H1 (cell line): ENCODE measurements at regions not wholly inside any gene's neighbourhood (a gene's known extent, or its start where the extent isn't known, plus 50 kb on each side); places are given as distances from the start of the nearest gene placed in this dataset.

ENCODE experiments used
- CTCF ChIA-PET: fragments of 300-600 bp; sonication (Branson Sonifier 250); formaldehyde crosslinking; loops from one replicate; lab custom pipeline; 2021; ENCODE audit not compliant: partially characterized antibody; lab: Charles Lee
- POLR2A ChIA-PET: fragments of 300-600 bp; sonication (Branson Sonifier 250); formaldehyde crosslinking; loops from one replicate; lab custom pipeline; 2021; ENCODE audit warnings: inconsistent platforms; ENCODE audit not compliant: partially characterized antibody; lab: Charles Lee
- DNase-seq, 2 experiments: peaks; one replicate each; pipeline versions ENCODE4 v3.0.0 to v3.0.0-alpha.2; 2010 to 2022; ENCODE audit warnings: low spot score in 2 of 2, low read depth in 1 of 2, mixed read lengths in 1 of 2
- FAIRE-seq: peaks from 2 replicates; lab custom pipeline; 2011; peaks lifted over from hg19 to GRCh38; lab: Jason Lieb, UNC
- H2AFZ ChIP-seq: 2 replicates; pipeline ENCODE4 v1.8.1; 2012; ENCODE audit warnings: low read length, inconsistent platforms
- H2AK5ac ChIP-seq: 2 replicates; pipeline ENCODE4 v1.6.1; 2013; ENCODE audit warnings: low read depth, low read length
- H2BK120ac ChIP-seq: replicated peaks from 2 replicates; pipeline ENCODE3; 2013; ENCODE audit warnings: low read depth, low read length, inconsistent platforms
- H2BK12ac ChIP-seq: 2 replicates; pipeline ENCODE4 v1.6.1; 2013; ENCODE audit warnings: low read depth, low read length
- H2BK15ac ChIP-seq: 2 replicates; pipeline ENCODE4 v1.6.1; 2013; ENCODE audit warnings: low read length
- H2BK20ac ChIP-seq: 2 replicates; pipeline ENCODE4 v1.6.1; 2013; ENCODE audit warnings: low read length
- H2BK5ac ChIP-seq: 2 replicates; pipeline ENCODE4 v1.6.1; 2013; ENCODE audit warnings: low read depth, low read length
- H3K14ac ChIP-seq: 2 replicates; pipeline ENCODE4 v1.6.1; 2013; ENCODE audit warnings: inconsistent platforms; ENCODE audit not compliant: insufficient read length
- H3K18ac ChIP-seq: 2 replicates; pipeline ENCODE4 v1.6.1; 2013; ENCODE audit warnings: low read length; ENCODE audit errors: extremely low read depth
- H3K23ac ChIP-seq: 2 replicates; pipeline ENCODE4 v1.6.1; 2013; ENCODE audit warnings: inconsistent platforms; ENCODE audit not compliant: insufficient read length
- H3K23me2 ChIP-seq: 2 replicates; pipeline ENCODE4 v1.6.1; 2013; ENCODE audit warnings: low read depth, low read length
- H3K27ac ChIP-seq: 2 replicates; pipeline ENCODE4 v1.6.1; 2011; ENCODE audit warnings: low read depth, low read length, inconsistent platforms
- H3K27me3 ChIP-seq, 4 experiments: replicated peaks in 1 of 4; 1 replicate in 1 of 4; 2 replicates in 3 of 4; pipeline versions ENCODE4 v1.6.1 to v1.8.1; 2011 to 2013; ENCODE audit warnings: low read length in 3 of 4, mild to moderate bottlenecking in 3 of 4, inconsistent platforms in 2 of 4, mixed read lengths in 2 of 4, moderate library complexity in 1 of 4; ENCODE audit not compliant: control insufficient read depth in 3 of 4, insufficient read depth in 3 of 4; ENCODE audit errors: extremely low read depth in 1 of 4
- H3K36me3 ChIP-seq, 4 experiments: 2 replicates each; pipeline versions ENCODE4 v1.6.1 to v1.8.1; 2011 to 2013; ENCODE audit warnings: mild to moderate bottlenecking in 4 of 4, low read length in 3 of 4, moderate library complexity in 2 of 4, control low read depth in 1 of 4, inconsistent platforms in 1 of 4; ENCODE audit not compliant: insufficient read depth in 4 of 4, control insufficient read depth in 2 of 4
- H3K4ac ChIP-seq: replicated peaks from 2 replicates; pipeline ENCODE3; 2013; ENCODE audit warnings: low read length, low read depth, mixed read lengths, inconsistent platforms; ENCODE audit not compliant: insufficient read length
- H3K4me1 ChIP-seq, 4 experiments: replicated peaks in 1 of 4; 1 replicate in 1 of 4; 2 replicates in 3 of 4; pipeline versions ENCODE4 v1.6.1 to v1.8.1; 2011 to 2013; ENCODE audit warnings: low read length in 3 of 4, inconsistent platforms in 2 of 4, mixed read lengths in 1 of 4; ENCODE audit not compliant: insufficient read depth in 4 of 4, control insufficient read depth in 3 of 4
- H3K4me2 ChIP-seq, 2 experiments: 2 replicates each; pipeline versions ENCODE4 v1.6.1 to v1.8.1; 2011 to 2013; ENCODE audit warnings: low read depth in 2 of 2, low read length in 2 of 2, control low read depth in 1 of 2, inconsistent platforms in 1 of 2, mild to moderate bottlenecking in 1 of 2; ENCODE audit not compliant: insufficient read depth in 1 of 2
- H3K4me3 ChIP-seq, 4 experiments: fragments of 200-600, 300-600 bp in 1 of 4; sonication (generic), shearing (Covaris generic), sonication (Bioruptor Twin) in 1 of 4; 2 replicates each; pipeline versions ENCODE4 v1.5.1 to v1.8.1; 2011 to 2016; ENCODE audit warnings: low read length in 4 of 4, low read depth in 3 of 4, control low read depth in 2 of 4, inconsistent platforms in 2 of 4, mild to moderate bottlenecking in 2 of 4, mixed read lengths in 1 of 4, moderate library complexity in 1 of 4; ENCODE audit not compliant: insufficient read depth in 2 of 4; ENCODE audit errors: extremely low read depth in 1 of 4
- H3K56ac ChIP-seq: replicated peaks from 2 replicates; pipeline ENCODE3; 2013; ENCODE audit warnings: low read depth, mild to moderate bottlenecking, mixed read lengths, low read length, inconsistent platforms; ENCODE audit not compliant: insufficient read length
- H3K79me1 ChIP-seq: 2 replicates; pipeline ENCODE4 v1.6.1; 2013; ENCODE audit warnings: low read depth, low read length, control low read depth
- H3K79me2 ChIP-seq, 2 experiments: 2 replicates each; pipeline versions ENCODE4 v1.6.1 to v1.8.1; 2012 to 2013; ENCODE audit warnings: low read length in 2 of 2, mild to moderate bottlenecking in 2 of 2, inconsistent platforms in 1 of 2; ENCODE audit not compliant: insufficient read depth in 2 of 2, control insufficient read depth in 1 of 2
- H3K9ac ChIP-seq, 4 experiments: replicated peaks in 1 of 4; 1 replicate in 1 of 4; 2 replicates in 3 of 4; pipeline versions ENCODE4 v1.6.1 to v1.8.1; 2011 to 2013; ENCODE audit warnings: low read depth in 3 of 4, low read length in 3 of 4, control low read depth in 2 of 4, mild to moderate bottlenecking in 2 of 4, moderate library complexity in 2 of 4, inconsistent platforms in 1 of 4; ENCODE audit errors: extremely low read depth in 1 of 4
- H3K9me3 ChIP-seq, 2 experiments: 2 replicates each; pipeline versions ENCODE4 v1.6.1 to v1.8.1; 2012 to 2013; ENCODE audit warnings: mild to moderate bottlenecking in 2 of 2, moderate library complexity in 2 of 2, control low read depth in 1 of 2, inconsistent platforms in 1 of 2, low read depth in 1 of 2, low read length in 1 of 2, mixed read lengths in 1 of 2; ENCODE audit not compliant: insufficient read depth in 2 of 2
- H4K20me1 ChIP-seq, 2 experiments: replicated peaks in 1 of 2; 2 replicates each; pipeline versions ENCODE3 to v1.8.1; 2011 to 2013; ENCODE audit warnings: inconsistent platforms in 2 of 2, low read length in 2 of 2, mild to moderate bottlenecking in 1 of 2; ENCODE audit not compliant: insufficient read depth in 2 of 2, control insufficient read depth in 1 of 2
- H4K5ac ChIP-seq: 2 replicates; pipeline ENCODE4 v1.6.1; 2013; ENCODE audit warnings: low read length, low read depth, mixed read lengths, inconsistent platforms; ENCODE audit not compliant: insufficient read length
- H4K8ac ChIP-seq: 2 replicates; pipeline ENCODE4 v1.8.0; 2013; ENCODE audit warnings: mild to moderate bottlenecking, moderate library complexity, low read length, inconsistent platforms; ENCODE audit not compliant: insufficient read depth; ENCODE audit errors: extremely low read depth
- H4K91ac ChIP-seq: replicated peaks from 2 replicates; pipeline ENCODE3; 2013; ENCODE audit warnings: low read length, mixed read lengths, inconsistent platforms; ENCODE audit not compliant: insufficient read length
- CHD2 ChIP-seq: IDR thresholded peaks from 2 replicates; pipeline ENCODE4 v1.6.1; 2012; ENCODE audit warnings: low read length, improper control_type of control experiment
- JUN ChIP-seq: IDR thresholded peaks from 2 replicates; pipeline ENCODE4 v1.6.1; 2011; ENCODE audit warnings: low read depth, mild to moderate bottlenecking, improper control_type of control experiment, low read length
- KDM4A ChIP-seq: IDR thresholded peaks from one replicate; pipeline ENCODE4 v1.7.1; 2012; ENCODE audit warnings: low read depth, mild to moderate bottlenecking, moderate library complexity, low read length, inconsistent platforms; ENCODE audit not compliant: severe bottlenecking
- PHF8 ChIP-seq: fragments of 200-600 bp; sonication (generic); conservative IDR thresholded peaks from 2 replicates; pipeline ENCODE4 v1.7.1; 2012; ENCODE audit warnings: low read depth, mild to moderate bottlenecking, inconsistent platforms, low read length, moderate library complexity
- POLR2A ChIP-seq, 2 experiments: IDR thresholded peaks; 1 replicate in 1 of 2; 2 replicates in 1 of 2; pipeline ENCODE4 v1.6.1; 2011; ENCODE audit warnings: low read depth in 2 of 2, low read length in 2 of 2, mild to moderate bottlenecking in 2 of 2; ENCODE audit errors: control extremely low read depth in 1 of 2
- SIN3A ChIP-seq, 2 experiments: IDR thresholded peaks in 1 of 2; conservative IDR thresholded peaks in 1 of 2; 2 replicates each; pipeline ENCODE4 v1.6.1; 2011 to 2012; ENCODE audit warnings: low read length in 2 of 2, improper control_type of control experiment in 1 of 2, low read depth in 1 of 2, mild to moderate bottlenecking in 1 of 2
- SRF ChIP-seq: IDR thresholded peaks from 2 replicates; pipeline ENCODE4 v1.6.1; 2011; ENCODE audit warnings: mild to moderate bottlenecking, low read depth, low read length, moderate library complexity
- TBP ChIP-seq: IDR thresholded peaks from 2 replicates; pipeline ENCODE4 v1.6.1; 2011; ENCODE audit warnings: low read depth, low read length, improper control_type of control experiment
- WGBS, 2 experiments: shearing (Covaris generic) in 1 of 2; methylation state at CpG; one replicate each; pipeline versions ENCODE4 v1.1.6 to v1.1.7; 2013 to 2015; ENCODE audit warnings: low lambda C conversion rate in 2 of 2, mixed read lengths in 2 of 2, inconsistent platforms in 1 of 2, low coverage in 1 of 2, missing lambda C conversion rate in 1 of 2; ENCODE audit not compliant: insufficient replicate concordance in 2 of 2, insufficient coverage in 1 of 2, insufficient read length in 1 of 2; ENCODE audit errors: extremely low coverage in 1 of 2, missing lambda C conversion rate in 1 of 2; 5-methylcytosine and 5-hydroxymethylcytosine counted together
- TF ChIP-seq, protein P1 (sequence below): IDR thresholded peaks from 2 replicates; pipeline ENCODE4 v1.6.1; 2012; ENCODE audit warnings: low read length, inconsistent platforms

- FAIRE-seq (no peak), DNase-seq (no peak)
- Histone ChIP-seq H3K4me2 (no peak overlapping the region), H3K4me3 (no peak overlapping the region), H2AFZ (no peak overlapping the region), H3K36me3 (no peaks in the 10 kb centered on the region), H2BK15ac (no peak overlapping the region), H3K4ac (no peak overlapping the region), H3K9ac (no peak overlapping the region), H3K79me1 (peaks cover 4% of the 10 kb centered on the region; the same call in 1 of the 2 replicates), H3K27me3 (no peaks in the 10 kb centered on the region), H4K5ac (no peak overlapping the region), H2BK120ac (no peak overlapping the region), H2BK5ac (no peak overlapping the region), H3K23ac (no peak overlapping the region), H3K18ac (no peak overlapping the region), H3K27ac (no peak overlapping the region), H4K91ac (no peak overlapping the region), H3K4me1 (peaks cover 3 to 12% (median 8%) of the 10 kb centered on the region in 4 experiments), H2AK5ac (no peak overlapping the region), H3K79me2 (peaks cover 0 to 84% of the 10 kb centered on the region in 2 experiments; a peak in 3 of 4 replicates), H3K14ac (no peak overlapping the region), H3K56ac (no peak overlapping the region), H3K9me3 (no peaks in the 10 kb centered on the region), H4K20me1 (no peaks in the 10 kb centered on the region), H2BK20ac (no peak overlapping the region), H2BK12ac (no peak overlapping the region), H4K8ac (no peak overlapping the region), H3K23me2 (no peaks in the 10 kb centered on the region; the same call in 1 of the 2 replicates)
- POLR2A ChIA-PET, result interaction anchor here (1.1 kb wide), 1 partner anchor 9 kb away, joined by 5 read pairs; no protein-coding TSS in a partner anchor
- CTCF ChIA-PET, result interaction anchor here (1.2 kb wide), 1 partner anchor 47 kb away, joined by 3 read pairs; no protein-coding TSS in a partner anchor
- 89% methylated on average over 5 of the region's 5 CpGs; no CpG with 5 or more reads in 1 of the 2 experiments for WGBS, 2 experiments
- TF ChIP-seq CHD2 (no peak), KDM4A (no peak), POLR2A (IDR thresholded peaks at IDR 0.05; ENCODE audit: control extremely low read depth in 1 of 2, low read depth in 2 of 2, low read length in 2 of 2) (no peak), TBP (no peak), JUN (no peak), PHF8 (no peak), SRF (no peak), SIN3A (conservative IDR thresholded peaks at IDR 0.05 in 1 of 2, IDR thresholded peaks at IDR 0.05 in 1 of 2; ENCODE audit: low read depth in 1 of 2, low read length in 2 of 2) (no peak)
- TF ChIP-seq, protein P1, sequence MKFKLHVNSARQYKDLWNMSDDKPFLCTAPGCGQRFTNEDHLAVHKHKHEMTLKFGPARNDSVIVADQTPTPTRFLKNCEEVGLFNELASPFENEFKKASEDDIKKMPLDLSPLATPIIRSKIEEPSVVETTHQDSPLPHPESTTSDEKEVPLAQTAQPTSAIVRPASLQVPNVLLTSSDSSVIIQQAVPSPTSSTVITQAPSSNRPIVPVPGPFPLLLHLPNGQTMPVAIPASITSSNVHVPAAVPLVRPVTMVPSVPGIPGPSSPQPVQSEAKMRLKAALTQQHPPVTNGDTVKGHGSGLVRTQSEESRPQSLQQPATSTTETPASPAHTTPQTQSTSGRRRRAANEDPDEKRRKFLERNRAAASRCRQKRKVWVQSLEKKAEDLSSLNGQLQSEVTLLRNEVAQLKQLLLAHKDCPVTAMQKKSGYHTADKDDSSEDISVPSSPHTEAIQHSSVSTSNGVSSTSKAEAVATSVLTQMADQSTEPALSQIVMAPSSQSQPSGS, result no peak
Measured at GRCh38 chr14:89540830-89541470, 123.9 kb upstream of the FOXN3 start.
